SK-N-SH treated with all-trans-retinoic acid at 6 μM for 48 hours (cell line): ENCODE measurements at regions not wholly inside any gene's neighbourhood (a gene's known extent, or its start where the extent isn't known, plus 50 kb on each side); places are given as distances from the start of the nearest gene placed in this dataset.

Experiments used
- ATAC-seq: fragments of 200-7000 bp; cut with Tn5 transposase; 3 replicates; pipeline ENCODE4 v1.9.1; 2020; ENCODE audit warnings: mild to moderate bottlenecking, moderate library complexity
- ARNTL ChIP-seq: fragments of 450-650 bp; formaldehyde crosslinking; IDR thresholded peaks from 2 replicates; pipeline ENCODE4 v1.5.0; 2020; ENCODE audit warnings: low read depth, mild to moderate bottlenecking, moderate library complexity, borderline replicate concordance
- BACH2 ChIP-seq: fragments of 250-450 bp; sonication (Bioruptor Pico); IDR thresholded peaks from 2 replicates; pipeline ENCODE4 v1.9.0; 2021; ENCODE audit warnings: mild to moderate bottlenecking, borderline replicate concordance
- CSDC2 ChIP-seq: fragments of 250-450 bp; sonication (Bioruptor Pico); IDR thresholded peaks from 2 replicates; pipeline ENCODE4 v1.5.0; 2020; ENCODE audit warnings: mild to moderate bottlenecking, moderate library complexity
- ESRRG ChIP-seq: fragments of 250-450 bp; sonication (Bioruptor Pico); IDR thresholded peaks from 2 replicates; pipeline ENCODE4 v1.6.1; 2021; ENCODE audit warnings: mild to moderate bottlenecking
- GLIS3 ChIP-seq: fragments of 250-450 bp; sonication (Bioruptor Pico); IDR thresholded peaks from 2 replicates; pipeline ENCODE4 v1.5.0; 2020; ENCODE audit warnings: mild to moderate bottlenecking, moderate library complexity
- ISL1 ChIP-seq: fragments of 250-450 bp; sonication (Bioruptor Pico); IDR thresholded peaks from 2 replicates; pipeline ENCODE4 v2.1.2; 2022; ENCODE audit warnings: mild to moderate bottlenecking, moderate library complexity
- PATZ1 ChIP-seq: fragments of 250-450 bp; sonication (Bioruptor Pico); IDR thresholded peaks from 2 replicates; pipeline ENCODE4 v1.8.0; 2020; ENCODE audit warnings: mild to moderate bottlenecking, moderate library complexity, borderline replicate concordance
- PPARA ChIP-seq: fragments of 250-450 bp; sonication (Bioruptor Pico); IDR thresholded peaks from 2 replicates; pipeline ENCODE4 v1.5.0; 2020; ENCODE audit warnings: mild to moderate bottlenecking, borderline replicate concordance
- RARB ChIP-seq: fragments of 250-450 bp; sonication (Bioruptor Pico); IDR thresholded peaks from 2 replicates; pipeline ENCODE4 v1.8.0; 2021; ENCODE audit warnings: mild to moderate bottlenecking, moderate library complexity
- TCF4 ChIP-seq: fragments of 250-450 bp; sonication (Bioruptor Pico); IDR thresholded peaks from 2 replicates; pipeline ENCODE4 v1.8.0; 2021; ENCODE audit warnings: mild to moderate bottlenecking, moderate library complexity, borderline replicate concordance
- TOX ChIP-seq: fragments of 250-450 bp; sonication (Bioruptor Pico); IDR thresholded peaks from 2 replicates; pipeline ENCODE4 v1.8.0; 2021; ENCODE audit warnings: mild to moderate bottlenecking, moderate library complexity, borderline replicate concordance
- TSHZ2 ChIP-seq: fragments of 250-450 bp; sonication (Bioruptor Pico); IDR thresholded peaks from 2 replicates; pipeline ENCODE4 v1.5.0; 2020; ENCODE audit warnings: mild to moderate bottlenecking, moderate library complexity
- ZC3H10 ChIP-seq: fragments of 250-450 bp; sonication (Bioruptor Pico); IDR thresholded peaks from 2 replicates; pipeline ENCODE4 v1.5.1; 2021; ENCODE audit warnings: mild to moderate bottlenecking, moderate library complexity
- ZFP3 ChIP-seq: fragments of 250-450 bp; sonication (Bioruptor Pico); IDR thresholded peaks from 2 replicates; pipeline ENCODE4 v1.5.0; 2020; ENCODE audit warnings: mild to moderate bottlenecking, moderate library complexity
- ZFP30 ChIP-seq: fragments of 450-650 bp; formaldehyde crosslinking; IDR thresholded peaks from 2 replicates; pipeline ENCODE4 v1.5.0; 2022; ENCODE audit warnings: mild to moderate bottlenecking, moderate library complexity
- ZNF565 ChIP-seq: fragments of 450-650 bp; formaldehyde crosslinking; conservative IDR thresholded peaks from 2 replicates; pipeline ENCODE4 v1.5.0; 2020; ENCODE audit warnings: low read depth, mild to moderate bottlenecking, moderate library complexity
- ZNF8 ChIP-seq: fragments of 450-650 bp; formaldehyde crosslinking; IDR thresholded peaks from 2 replicates; pipeline ENCODE4 v1.5.0; 2020; ENCODE audit warnings: mild to moderate bottlenecking, moderate library complexity
- TF ChIP-seq, protein P1 (sequence below): fragments of 250-450 bp; sonication (Bioruptor Pico); IDR thresholded peaks from 2 replicates; pipeline ENCODE4 v1.5.1; 2021; ENCODE audit warnings: mild to moderate bottlenecking, moderate library complexity
- TF ChIP-seq, protein P2 (sequence below): fragments of 250-450 bp; sonication (Bioruptor Pico); IDR thresholded peaks from 2 replicates; pipeline ENCODE4 v1.5.1; 2020; ENCODE audit warnings: low read depth, mild to moderate bottlenecking, moderate library complexity
- TF ChIP-seq, protein P3 (sequence below): fragments of 250-450 bp; sonication (Bioruptor Pico); IDR thresholded peaks from 2 replicates; pipeline ENCODE4 v1.8.0; 2021; ENCODE audit warnings: low read depth, mild to moderate bottlenecking, moderate library complexity, borderline replicate concordance

GRCh38 chr14:54048736-54049135 is 92.1 kb upstream of the BMP4 start:
- TF ChIP-seq CSDC2 (CRISPR knock-in tag) (no peak), RARB (no peak), PPARA (CRISPR knock-in tag) (no peak), GLIS3 (CRISPR knock-in tag) (no peak)
- ATAC-seq: no peak

DNA sequence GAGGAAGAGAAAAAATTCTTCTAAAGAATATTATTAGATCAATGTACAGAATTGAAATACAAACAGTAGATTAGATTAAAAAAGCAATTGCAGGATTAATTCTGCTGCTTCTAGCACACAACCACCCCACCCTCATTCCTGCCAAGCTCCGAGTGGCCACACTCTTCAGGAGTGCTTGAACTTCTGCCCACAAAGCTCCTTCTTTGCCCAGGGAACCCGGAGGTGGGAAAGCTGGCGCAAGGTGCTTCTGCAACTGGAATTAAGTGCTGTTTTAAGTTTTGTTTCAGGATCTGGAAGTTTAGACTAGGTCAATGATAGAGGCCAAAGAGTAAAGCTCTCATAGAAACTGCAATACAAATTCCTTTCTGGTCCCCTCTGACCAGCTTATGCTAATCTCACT is 94.1 kb upstream of the BMP4 start:
- TF ChIP-seq ZFP30 (CRISPR knock-in tag) (no peak), ESRRG (no peak), ARNTL (CRISPR knock-in tag) (no peak), TOX (CRISPR knock-in tag) (no peak), PPARA (CRISPR knock-in tag) (no peak), PATZ1 (no peak)
- TF ChIP-seq, protein P1, sequence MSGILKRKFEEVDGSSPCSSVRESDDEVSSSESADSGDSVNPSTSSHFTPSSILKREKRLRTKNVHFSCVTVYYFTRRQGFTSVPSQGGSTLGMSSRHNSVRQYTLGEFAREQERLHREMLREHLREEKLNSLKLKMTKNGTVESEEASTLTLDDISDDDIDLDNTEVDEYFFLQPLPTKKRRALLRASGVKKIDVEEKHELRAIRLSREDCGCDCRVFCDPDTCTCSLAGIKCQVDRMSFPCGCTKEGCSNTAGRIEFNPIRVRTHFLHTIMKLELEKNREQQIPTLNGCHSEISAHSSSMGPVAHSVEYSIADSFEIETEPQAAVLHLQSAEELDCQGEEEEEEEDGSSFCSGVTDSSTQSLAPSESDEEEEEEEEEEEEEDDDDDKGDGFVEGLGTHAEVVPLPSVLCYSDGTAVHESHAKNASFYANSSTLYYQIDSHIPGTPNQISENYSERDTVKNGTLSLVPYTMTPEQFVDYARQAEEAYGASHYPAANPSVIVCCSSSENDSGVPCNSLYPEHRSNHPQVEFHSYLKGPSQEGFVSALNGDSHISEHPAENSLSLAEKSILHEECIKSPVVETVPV (CRISPR knock-in tag): no peak
- TF ChIP-seq, protein P2, sequence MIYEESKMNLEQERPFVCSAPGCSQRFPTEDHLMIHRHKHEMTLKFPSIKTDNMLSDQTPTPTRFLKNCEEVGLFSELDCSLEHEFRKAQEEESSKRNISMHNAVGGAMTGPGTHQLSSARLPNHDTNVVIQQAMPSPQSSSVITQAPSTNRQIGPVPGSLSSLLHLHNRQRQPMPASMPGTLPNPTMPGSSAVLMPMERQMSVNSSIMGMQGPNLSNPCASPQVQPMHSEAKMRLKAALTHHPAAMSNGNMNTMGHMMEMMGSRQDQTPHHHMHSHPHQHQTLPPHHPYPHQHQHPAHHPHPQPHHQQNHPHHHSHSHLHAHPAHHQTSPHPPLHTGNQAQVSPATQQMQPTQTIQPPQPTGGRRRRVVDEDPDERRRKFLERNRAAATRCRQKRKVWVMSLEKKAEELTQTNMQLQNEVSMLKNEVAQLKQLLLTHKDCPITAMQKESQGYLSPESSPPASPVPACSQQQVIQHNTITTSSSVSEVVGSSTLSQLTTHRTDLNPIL (CRISPR knock-in tag): no peak
- ATAC-seq: no peak

DNA sequence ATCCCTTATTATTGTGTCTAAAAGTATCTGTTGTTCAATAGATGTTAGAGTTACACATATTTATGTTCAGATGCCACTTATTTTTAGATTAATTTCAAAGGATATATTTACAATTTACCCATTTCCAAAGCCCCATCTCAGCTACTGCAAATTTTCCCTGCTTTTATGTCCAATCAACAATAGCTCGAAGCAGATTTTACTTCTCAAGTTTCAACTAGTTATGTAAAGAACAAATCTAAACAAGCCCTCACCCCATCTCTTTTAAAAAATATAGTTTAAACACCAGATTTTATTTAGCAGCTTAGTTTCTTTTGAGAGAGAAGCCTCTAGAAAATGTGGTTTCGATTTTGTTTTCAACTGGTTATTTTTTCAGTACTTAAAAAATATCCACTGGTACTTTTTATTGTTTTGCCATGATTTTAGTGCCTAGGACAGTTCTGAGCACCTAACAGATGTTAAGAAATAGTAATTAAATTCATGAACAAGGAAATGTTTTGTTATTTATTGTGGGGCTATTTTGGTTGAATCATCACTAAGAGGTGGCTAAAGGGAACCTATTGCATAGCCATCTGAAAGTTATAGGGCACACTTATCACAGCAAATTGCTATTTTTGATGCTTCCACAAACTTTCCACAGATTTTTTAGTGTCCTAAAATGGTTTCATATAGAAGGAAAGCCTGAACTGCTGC is 96.2 kb upstream of the BMP4 start:
- ATAC-seq: no peak
- TF ChIP-seq BACH2 (CRISPR knock-in tag): no peak
- no peak for TF ChIP-seq ZFP30 (CRISPR knock-in tag)
- TF ChIP-seq ARNTL (CRISPR knock-in tag): no peak
- TF ChIP-seq RARB: no peak
- TF ChIP-seq ESRRG: no peak
- TF ChIP-seq, all 23 proteins: peak for 0

- no peak for ATAC-seq
- TF ChIP-seq TCF4 (CRISPR knock-in tag) (no peak), ARNTL (CRISPR knock-in tag) (no peak)
- TF ChIP-seq, protein P1 (CRISPR knock-in tag): no peak
- TF ChIP-seq, all 23 proteins: peak for 0
Observed at GRCh38 chr14:54053386-54053745, 96.7 kb upstream of the BMP4 start.

DNA sequence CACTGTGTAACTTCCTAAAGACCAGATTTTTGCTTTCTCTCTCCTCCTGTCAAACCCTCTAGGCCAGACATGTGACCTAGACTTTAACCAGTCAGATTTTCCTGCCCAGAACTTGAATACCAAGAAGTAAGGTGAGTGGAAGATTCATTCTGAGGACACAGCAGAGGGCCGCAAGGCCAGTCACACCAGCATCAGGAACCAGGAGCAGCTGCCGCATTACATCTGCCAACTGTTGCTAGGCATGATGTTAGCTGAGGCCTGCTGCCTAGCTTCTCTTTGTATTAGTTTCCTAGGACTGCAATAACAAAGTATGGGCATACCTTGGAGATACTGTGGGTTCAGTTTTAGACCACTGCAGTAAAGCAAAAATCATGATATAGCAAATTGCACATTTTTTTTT is 101.9 kb upstream of the BMP4 start:
- ATAC-seq: no peak
- TF ChIP-seq TSHZ2 (no peak), ESRRG (no peak), ZNF8 (CRISPR knock-in tag) (no peak), CSDC2 (CRISPR knock-in tag) (no peak), RARB (no peak), BACH2 (CRISPR knock-in tag) (no peak), TOX (CRISPR knock-in tag) (no peak), PPARA (CRISPR knock-in tag) (no peak), ZNF565 (CRISPR knock-in tag) (no peak), ZFP3 (CRISPR knock-in tag) (no peak), ZC3H10 (CRISPR knock-in tag) (no peak), ISL1 (no peak), ARNTL (CRISPR knock-in tag) (no peak)
- TF ChIP-seq, protein P3, sequence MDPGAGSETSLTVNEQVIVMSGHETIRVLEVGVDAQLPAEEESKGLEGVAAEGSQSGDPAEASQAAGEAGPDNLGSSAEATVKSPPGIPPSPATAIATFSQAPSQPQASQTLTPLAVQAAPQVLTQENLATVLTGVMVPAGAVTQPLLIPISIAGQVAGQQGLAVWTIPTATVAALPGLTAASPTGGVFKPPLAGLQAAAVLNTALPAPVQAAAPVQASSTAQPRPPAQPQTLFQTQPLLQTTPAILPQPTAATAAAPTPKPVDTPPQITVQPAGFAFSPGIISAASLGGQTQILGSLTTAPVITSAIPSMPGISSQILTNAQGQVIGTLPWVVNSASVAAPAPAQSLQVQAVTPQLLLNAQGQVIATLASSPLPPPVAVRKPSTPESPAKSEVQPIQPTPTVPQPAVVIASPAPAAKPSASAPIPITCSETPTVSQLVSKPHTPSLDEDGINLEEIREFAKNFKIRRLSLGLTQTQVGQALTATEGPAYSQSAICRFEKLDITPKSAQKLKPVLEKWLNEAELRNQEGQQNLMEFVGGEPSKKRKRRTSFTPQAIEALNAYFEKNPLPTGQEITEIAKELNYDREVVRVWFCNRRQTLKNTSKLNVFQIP (CRISPR knock-in tag): no peak
- TF ChIP-seq, protein P2 (CRISPR knock-in tag): no peak
